SK-N-SH (cell line): ENCODE measurements at regions not wholly inside any gene's neighbourhood (a gene's known extent, or its start where the extent isn't known, plus 50 kb on each side); places are given as distances from the start of the nearest gene placed in this dataset.

Experiments used
- CTCF ChIA-PET: fragments of 300-600, 350-600 bp; formaldehyde crosslinking; extraction: SDS; loops from one replicate; lab custom pipeline; 2021; lab: Yijun Ruan, JAX
- POLR2A ChIA-PET: fragments of 350-600 bp; sonication (Branson Sonifier 250); formaldehyde crosslinking; extraction: SDS; loops from one replicate; lab custom pipeline; 2020; ENCODE audit warnings: antibody characterized with exemption, inconsistent platforms; lab: Yijun Ruan, JAX
- DNase-seq: peaks from one replicate; pipeline ENCODE4 v3.0.0; 2012
- H2AFZ ChIP-seq: fragments of 200-600 bp; sonication (generic); 2 replicates; pipeline ENCODE4 v1.8.1; 2016; ENCODE audit warnings: antibody characterized with exemption, mild to moderate bottlenecking, low read depth
- H3F3A ChIP-seq: fragments of 200-600 bp; sonication (generic); replicated peaks from 2 replicates; pipeline ENCODE3; 2016; ENCODE audit warnings: antibody characterized with exemption, mild to moderate bottlenecking; ENCODE audit not compliant: insufficient read depth
- H3K27ac ChIP-seq, 2 experiments: fragments of 200-500 bp in 1 of 2; fragments of 200-600 bp in 1 of 2; sonication (Bioruptor generic) in 1 of 2; sonication (generic), shearing (Covaris generic) in 1 of 2; 2 replicates each; pipeline versions ENCODE4 v1.5.1 to v1.6.1; 2014 to 2016; ENCODE audit warnings: low read depth in 2 of 2, inconsistent platforms in 1 of 2, low read length in 1 of 2, mild to moderate bottlenecking in 1 of 2, mixed read lengths in 1 of 2
- H3K27me3 ChIP-seq: fragments of 200-600 bp; sonication (generic), shearing (Covaris generic); 2 replicates; pipeline ENCODE4 v1.6.1; 2016; ENCODE audit warnings: mixed run types; ENCODE audit not compliant: insufficient read depth
- H3K36me3 ChIP-seq, 2 experiments: fragments of 200-500 bp in 1 of 2; fragments of 200-600 bp in 1 of 2; sonication (Bioruptor generic) in 1 of 2; sonication (generic) in 1 of 2; replicated peaks in 1 of 2; 2 replicates each; pipeline versions ENCODE3 to v1.5.1; 2014 to 2016; ENCODE audit warnings: low read length in 1 of 2, mild to moderate bottlenecking in 1 of 2; ENCODE audit not compliant: insufficient read depth in 2 of 2, control insufficient read depth in 1 of 2
- H3K4me1 ChIP-seq, 2 experiments: fragments of 200-500 bp in 1 of 2; fragments of 200-600 bp in 1 of 2; sonication (Bioruptor generic) in 1 of 2; sonication (generic), shearing (Covaris generic) in 1 of 2; 2 replicates each; pipeline versions ENCODE4 v1.5.1 to v1.6.1; 2014 to 2016; ENCODE audit warnings: low read depth in 1 of 2, low read length in 1 of 2, mixed run types in 1 of 2; ENCODE audit not compliant: insufficient read depth in 2 of 2, control insufficient read depth in 1 of 2
- H3K4me2 ChIP-seq: fragments of 200-600 bp; sonication (generic), shearing (Covaris generic); 2 replicates; pipeline ENCODE4 v1.6.1; 2017; ENCODE audit warnings: mixed run types
- H3K4me3 ChIP-seq, 2 experiments: fragments of 200-500 bp in 1 of 2; fragments of 200-600 bp in 1 of 2; sonication (Bioruptor generic) in 1 of 2; sonication (generic), shearing (Covaris generic) in 1 of 2; 2 replicates each; pipeline versions ENCODE4 v1.5.1 to v1.8.1; 2014 to 2016; ENCODE audit warnings: low read depth in 2 of 2, inconsistent platforms in 1 of 2, low read length in 1 of 2, mild to moderate bottlenecking in 1 of 2, mixed read lengths in 1 of 2, moderate library complexity in 1 of 2
- H3K79me2 ChIP-seq: fragments of 200-600 bp; sonication (generic); 2 replicates; pipeline ENCODE4 v1.8.1; 2017; ENCODE audit warnings: mild to moderate bottlenecking; ENCODE audit not compliant: insufficient read depth
- H3K9ac ChIP-seq: fragments of 200-600 bp; sonication (generic); 2 replicates; pipeline ENCODE4 v1.6.1; 2017; ENCODE audit warnings: mixed run types
- H3K9me2 ChIP-seq: fragments of 200-600 bp; sonication (generic); 2 replicates; pipeline ENCODE4 v1.6.1; 2017; ENCODE audit warnings: mixed run types
- H3K9me3 ChIP-seq: fragments of 200-600 bp; sonication (generic); 2 replicates; pipeline ENCODE4 v1.6.1; 2017; ENCODE audit warnings: mixed run types, mild to moderate bottlenecking, moderate library complexity
- H4K20me1 ChIP-seq: fragments of 200-600 bp; sonication (generic); 2 replicates; pipeline ENCODE4 v1.6.1; 2017; ENCODE audit warnings: mild to moderate bottlenecking, mixed run types; ENCODE audit not compliant: insufficient read depth
- CHD2 ChIP-seq: fragments of 150-350 bp; IDR thresholded peaks from 2 replicates; pipeline ENCODE4 v1.6.1; 2018; ENCODE audit warnings: low read length; ENCODE audit not compliant: partially characterized antibody
- ELF1 ChIP-seq: IDR thresholded peaks from 2 replicates; pipeline ENCODE4 v1.4.0; 2012
- EP300 ChIP-seq, 2 experiments: IDR thresholded peaks; 2 replicates each; pipeline versions ENCODE4 v1.4.0 to v1.6.1; 2012; ENCODE audit warnings: borderline replicate concordance in 1 of 2, low read depth in 1 of 2, low read length in 1 of 2
- EZH2phosphoT487 ChIP-seq: fragments of 200-600 bp; sonication (generic); IDR thresholded peaks from 2 replicates; pipeline ENCODE4 v1.6.1; 2017; ENCODE audit warnings: low read depth, mixed run types, mild to moderate bottlenecking, antibody characterized with exemption, moderate library complexity, borderline replicate concordance
- FOSL2 ChIP-seq: IDR thresholded peaks from 2 replicates; pipeline ENCODE4 v1.4.0; 2012; ENCODE audit warnings: low read depth, mild to moderate bottlenecking, moderate library complexity, borderline replicate concordance
- FOXJ3 ChIP-seq: sonication (generic); formaldehyde crosslinking; IDR thresholded peaks from 2 replicates; pipeline ENCODE4 v1.5.1; 2020; ENCODE audit warnings: mild to moderate bottlenecking, missing genetic modification reagents
- GABPA ChIP-seq: IDR thresholded peaks from 2 replicates; pipeline ENCODE4 v1.4.0; 2012; ENCODE audit warnings: low read depth, mild to moderate bottlenecking
- MEF2A ChIP-seq: IDR thresholded peaks from 2 replicates; pipeline ENCODE4 v1.4.0; 2012; ENCODE audit warnings: low read depth, borderline replicate concordance
- NFIC ChIP-seq: IDR thresholded peaks from 2 replicates; pipeline ENCODE4 v1.4.0; 2012; ENCODE audit warnings: borderline replicate concordance
- NRF1 ChIP-seq: IDR thresholded peaks from 2 replicates; pipeline ENCODE4 v1.6.1; 2012; ENCODE audit warnings: low read depth, mild to moderate bottlenecking, low read length
- RCOR1 ChIP-seq: fragments of 150-350 bp; IDR thresholded peaks from 2 replicates; pipeline ENCODE4 v1.6.1; 2017; ENCODE audit warnings: antibody characterized with exemption, low read length
- RFX5 ChIP-seq: IDR thresholded peaks from 2 replicates; pipeline ENCODE4 v1.6.1; 2012; ENCODE audit warnings: mild to moderate bottlenecking, improper control_type of control experiment, low read length
- TAF1 ChIP-seq: IDR thresholded peaks from 2 replicates; pipeline ENCODE4 v1.6.1; 2012; ENCODE audit warnings: low read depth, mild to moderate bottlenecking, low read length, moderate library complexity, borderline replicate concordance
- TCF12 ChIP-seq: IDR thresholded peaks from 2 replicates; pipeline ENCODE4 v1.4.0; 2012
- WGBS: methylation state at CpG from one replicate; pipeline ENCODE4 v1.1.6; 2017; ENCODE audit warnings: low lambda C conversion rate; 5-methylcytosine and 5-hydroxymethylcytosine counted together
- TF ChIP-seq, protein P1 (sequence below): IDR thresholded peaks from 2 replicates; pipeline ENCODE4 v1.6.1; 2012; ENCODE audit warnings: mild to moderate bottlenecking, low read depth, low read length, moderate library complexity
- TF ChIP-seq, protein P2 (sequence below): IDR thresholded peaks from 2 replicates; pipeline ENCODE4 v1.4.0; 2012; ENCODE audit warnings: low read depth
- TF ChIP-seq, protein P3 (sequence below): fragments of 150-350 bp; IDR thresholded peaks from 2 replicates; pipeline ENCODE4 v1.6.1; 2017; ENCODE audit warnings: antibody characterized with exemption, low read length, low read depth, borderline replicate concordance
- TF ChIP-seq, protein P4 (sequence below): IDR thresholded peaks from 2 replicates; pipeline ENCODE4; 2012

DNA sequence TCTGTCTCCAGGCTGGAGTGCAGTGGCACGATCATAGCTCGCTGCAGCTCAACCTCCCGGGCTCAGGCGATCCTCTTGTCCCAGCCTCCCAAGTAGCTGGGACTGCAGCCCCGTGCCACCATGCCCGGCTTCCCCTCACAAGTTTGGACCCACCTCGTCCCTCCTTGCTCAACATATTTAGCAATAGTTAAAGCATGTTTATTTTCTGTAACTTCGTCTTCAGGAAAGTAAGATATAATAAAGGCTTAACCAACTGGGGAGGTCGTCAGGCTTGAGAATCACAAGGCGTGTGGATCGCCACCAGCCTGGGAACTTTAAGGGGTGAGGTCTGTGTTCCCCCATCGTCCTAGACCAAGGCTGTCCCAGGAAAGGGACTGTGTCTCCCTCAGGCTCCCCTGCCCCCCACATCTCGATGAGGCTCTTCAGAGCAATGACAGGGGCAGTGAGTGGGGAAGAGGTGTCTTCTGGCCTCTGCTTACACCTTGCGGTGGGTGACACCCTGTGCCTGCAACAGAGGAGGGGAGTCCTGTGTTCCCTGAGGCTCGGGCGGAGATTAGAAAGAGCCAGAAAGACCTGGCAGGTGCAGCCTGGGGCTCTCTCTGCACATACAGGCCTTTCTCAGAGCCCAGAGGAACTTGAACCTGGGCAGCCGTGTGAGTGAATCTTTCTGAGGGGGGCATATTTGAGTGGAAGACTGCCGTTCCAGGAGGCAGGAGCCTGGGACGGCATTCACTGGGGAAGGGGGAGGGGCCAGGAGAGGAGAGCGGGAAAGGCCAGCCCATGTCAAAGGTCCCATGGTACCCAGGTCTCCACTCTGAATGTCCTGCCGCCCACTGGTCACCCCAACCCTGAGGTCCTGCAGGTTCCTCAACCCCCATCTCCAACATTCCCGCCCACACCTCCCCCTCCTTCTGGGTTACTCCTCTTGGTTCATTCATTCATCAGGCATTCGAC lies 152.3 kb downstream of the SMAD6 start:
- no peak for TF ChIP-seq RFX5
- no peak for TF ChIP-seq FOXJ3 (CRISPR knock-in tag)
- TF ChIP-seq, protein P1, sequence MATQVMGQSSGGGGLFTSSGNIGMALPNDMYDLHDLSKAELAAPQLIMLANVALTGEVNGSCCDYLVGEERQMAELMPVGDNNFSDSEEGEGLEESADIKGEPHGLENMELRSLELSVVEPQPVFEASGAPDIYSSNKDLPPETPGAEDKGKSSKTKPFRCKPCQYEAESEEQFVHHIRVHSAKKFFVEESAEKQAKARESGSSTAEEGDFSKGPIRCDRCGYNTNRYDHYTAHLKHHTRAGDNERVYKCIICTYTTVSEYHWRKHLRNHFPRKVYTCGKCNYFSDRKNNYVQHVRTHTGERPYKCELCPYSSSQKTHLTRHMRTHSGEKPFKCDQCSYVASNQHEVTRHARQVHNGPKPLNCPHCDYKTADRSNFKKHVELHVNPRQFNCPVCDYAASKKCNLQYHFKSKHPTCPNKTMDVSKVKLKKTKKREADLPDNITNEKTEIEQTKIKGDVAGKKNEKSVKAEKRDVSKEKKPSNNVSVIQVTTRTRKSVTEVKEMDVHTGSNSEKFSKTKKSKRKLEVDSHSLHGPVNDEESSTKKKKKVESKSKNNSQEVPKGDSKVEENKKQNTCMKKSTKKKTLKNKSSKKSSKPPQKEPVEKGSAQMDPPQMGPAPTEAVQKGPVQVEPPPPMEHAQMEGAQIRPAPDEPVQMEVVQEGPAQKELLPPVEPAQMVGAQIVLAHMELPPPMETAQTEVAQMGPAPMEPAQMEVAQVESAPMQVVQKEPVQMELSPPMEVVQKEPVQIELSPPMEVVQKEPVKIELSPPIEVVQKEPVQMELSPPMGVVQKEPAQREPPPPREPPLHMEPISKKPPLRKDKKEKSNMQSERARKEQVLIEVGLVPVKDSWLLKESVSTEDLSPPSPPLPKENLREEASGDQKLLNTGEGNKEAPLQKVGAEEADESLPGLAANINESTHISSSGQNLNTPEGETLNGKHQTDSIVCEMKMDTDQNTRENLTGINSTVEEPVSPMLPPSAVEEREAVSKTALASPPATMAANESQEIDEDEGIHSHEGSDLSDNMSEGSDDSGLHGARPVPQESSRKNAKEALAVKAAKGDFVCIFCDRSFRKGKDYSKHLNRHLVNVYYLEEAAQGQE = no peak
- TF ChIP-seq, protein P2, sequence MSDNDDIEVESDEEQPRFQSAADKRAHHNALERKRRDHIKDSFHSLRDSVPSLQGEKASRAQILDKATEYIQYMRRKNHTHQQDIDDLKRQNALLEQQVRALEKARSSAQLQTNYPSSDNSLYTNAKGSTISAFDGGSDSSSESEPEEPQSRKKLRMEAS = no peak
- TF ChIP-seq CHD2 = no peak
- TF ChIP-seq, protein P3, sequence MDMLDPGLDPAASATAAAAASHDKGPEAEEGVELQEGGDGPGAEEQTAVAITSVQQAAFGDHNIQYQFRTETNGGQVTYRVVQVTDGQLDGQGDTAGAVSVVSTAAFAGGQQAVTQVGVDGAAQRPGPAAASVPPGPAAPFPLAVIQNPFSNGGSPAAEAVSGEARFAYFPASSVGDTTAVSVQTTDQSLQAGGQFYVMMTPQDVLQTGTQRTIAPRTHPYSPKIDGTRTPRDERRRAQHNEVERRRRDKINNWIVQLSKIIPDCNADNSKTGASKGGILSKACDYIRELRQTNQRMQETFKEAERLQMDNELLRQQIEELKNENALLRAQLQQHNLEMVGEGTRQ = no peak
- TF ChIP-seq TCF12 = no peak
- TF ChIP-seq, protein P4, sequence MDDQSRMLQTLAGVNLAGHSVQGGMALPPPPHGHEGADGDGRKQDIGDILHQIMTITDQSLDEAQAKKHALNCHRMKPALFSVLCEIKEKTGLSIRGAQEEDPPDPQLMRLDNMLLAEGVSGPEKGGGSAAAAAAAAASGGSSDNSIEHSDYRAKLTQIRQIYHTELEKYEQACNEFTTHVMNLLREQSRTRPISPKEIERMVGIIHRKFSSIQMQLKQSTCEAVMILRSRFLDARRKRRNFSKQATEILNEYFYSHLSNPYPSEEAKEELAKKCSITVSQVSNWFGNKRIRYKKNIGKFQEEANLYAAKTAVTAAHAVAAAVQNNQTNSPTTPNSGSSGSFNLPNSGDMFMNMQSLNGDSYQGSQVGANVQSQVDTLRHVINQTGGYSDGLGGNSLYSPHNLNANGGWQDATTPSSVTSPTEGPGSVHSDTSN = no peak
- TF ChIP-seq FOSL2 = no peak
- no peak for TF ChIP-seq EP300 (IDR thresholded peaks at IDR 0.05; ENCODE audit: borderline replicate concordance in 1 of 2, low read depth in 1 of 2, low read length in 1 of 2)
- TF ChIP-seq RCOR1 = no peak
- TF ChIP-seq MEF2A = no peak
- no peak for TF ChIP-seq NRF1
- TF ChIP-seq TAF1 = no peak
- no peak for TF ChIP-seq ELF1
- no peak for TF ChIP-seq GABPA
- no peak for TF ChIP-seq EZH2phosphoT487
- no peak for TF ChIP-seq NFIC
- CTCF ChIA-PET = interaction anchor here (0.7 to 7.6 kb wide), 13 partner anchors 11 to 250 kb away, joined by 3 to 84 read pairs (median 5); no protein-coding TSS in a partner anchor
- H3K4me3 ChIP-seq = no peak overlapping the region
- DNase-seq = no peak
- no peak overlapping the region for H3K9ac ChIP-seq
- H3K4me1 ChIP-seq = peaks cover 12 to 15% of the 10 kb centered on the region in 2 experiments; a peak in 3 of 4 replicates
- peak overlapping the region; percentile 30; the same call in 1 of the 2 replicates for H3K4me2 ChIP-seq
- H4K20me1 ChIP-seq = no peaks in the 10 kb centered on the region
- no peaks in the 10 kb centered on the region for H3K27me3 ChIP-seq
- POLR2A ChIA-PET = no interaction called here
- H3K36me3 ChIP-seq = no peaks in the 10 kb centered on the region
- peaks cover 28% of the 10 kb centered on the region; the same call in 1 of the 2 replicates for H3K79me2 ChIP-seq
- H3K27ac ChIP-seq = peak overlapping the region in 1 of 2 experiments; percentile 63; a peak in 2 of 4 replicates
- no peak overlapping the region for H2AFZ ChIP-seq
- H3K9me2 ChIP-seq = no peaks in the 10 kb centered on the region
- H3K9me3 ChIP-seq = no peaks in the 10 kb centered on the region
- H3F3A ChIP-seq = peaks cover 29% of the 10 kb centered on the region
- 88% methylated on average over 23 of the region's 23 CpGs for WGBS
